ENCODE measurements at regions not wholly inside any gene's neighbourhood (a gene's known extent, or its start where the extent isn't known, plus 50 kb on each side); places are given as distances from the start of the nearest gene placed in this dataset.
A peak's percentile ranks its signal among the peaks of the same experiment; 100 is the strongest.

- TF ChIP-seq ELK1 (IDR thresholded peaks at IDR 0.05; ENCODE audit: low read depth, low read length) (no peak), CEBPB (IDR thresholded peaks at IDR 0.05; ENCODE audit: borderline replicate concordance in 1 of 2, low read depth in 2 of 2, low read length in 2 of 2) (no peak), SREBF2 (IDR thresholded peaks at IDR 0.05; ENCODE audit: low read length) (no peak), NR2C2 (IDR thresholded peaks at IDR 0.05; ENCODE audit: borderline replicate concordance, control insufficient read depth, insufficient read length, low read depth) (no peak), MTA2 (IDR thresholded peaks at IDR 0.05; ENCODE audit: low read depth) (no peak)
Measured at GRCh38 chr7:35362341-35362740, 108.4 kb upstream of the TBX20 start (continued).

DNA sequence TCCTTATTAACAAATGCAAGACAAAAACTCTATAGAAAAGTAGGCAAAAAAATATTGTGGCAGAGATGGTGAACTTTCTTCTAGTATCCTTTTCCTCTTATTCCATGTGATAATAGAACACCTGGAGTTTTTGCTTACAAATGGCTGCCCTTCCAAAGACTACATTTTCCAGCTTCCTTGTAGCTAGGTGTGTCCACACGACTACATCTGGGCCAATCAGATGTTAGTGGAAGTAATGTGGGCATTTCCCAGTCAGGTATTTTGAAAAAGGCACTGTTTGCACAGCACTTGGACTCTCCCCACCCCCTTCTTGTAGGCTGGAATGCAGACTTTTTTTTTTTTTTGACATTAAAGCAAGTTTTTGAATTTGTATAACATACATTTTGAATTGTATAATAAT lies 105.5 kb upstream of the TBX20 start:
- Histone ChIP-seq H3K79me2 (ENCODE audit: control insufficient read depth, insufficient read depth, low read length) (no peaks in the 10 kb centered on the region), H3K27ac (ENCODE audit: control insufficient read depth, insufficient read depth) (no peak overlapping the region), H4K20me1 (ENCODE audit: control insufficient read depth, insufficient read depth) (no peaks in the 10 kb centered on the region), H3K36me3 (ENCODE audit: control insufficient read depth in 2 of 2, insufficient read depth in 2 of 2, low read length in 1 of 2) (no peaks in the 10 kb centered on the region), H3K4me3 (no peak overlapping the region), H3K9me3 (replicated peaks; ENCODE audit: control insufficient read depth, insufficient read depth, low read length) (no peaks in the 10 kb centered on the region), H3K9ac (ENCODE audit: control insufficient read depth, insufficient read depth, low read length) (no peak overlapping the region), H3K4me2 (ENCODE audit: control insufficient read depth, insufficient read depth) (no peak overlapping the region), H3K4me1 (ENCODE audit: control insufficient read depth, insufficient read depth, low read length) (no peaks in the 10 kb centered on the region), H3K27me3 (replicated peaks in 1 of 2; ENCODE audit: control insufficient read depth in 2 of 2, insufficient read depth in 2 of 2, low read length in 1 of 2) (peaks cover 0 to 3% of the 10 kb centered on the region in 2 experiments; a peak in 1 of 4 replicates), H2AFZ (ENCODE audit: control insufficient read depth, low read depth, low read length) (no peak overlapping the region)
- DNase-seq (ENCODE audit: low read depth, low spot score) (no peak), ATAC-seq (no peak), FAIRE-seq (no peak)
- in situ Hi-C loops (cut with MboI): no loop called here
- intact Hi-C loops (cut with micrococcal nuclease; ENCODE audit: unreplicated experiment): no loop called here
- no peak for TF ChIP-seq NR2F1 (conservative IDR thresholded peaks at IDR 0.05)
- TF ChIP-seq SUZ12 (IDR thresholded peaks at IDR 0.05; ENCODE audit: unreplicated experiment): no peak
- TF ChIP-seq NFYB (IDR thresholded peaks at IDR 0.05; ENCODE audit: insufficient read depth, low read depth, low read length): 0 out of 2 replicates have a peak, but pooled peaks have one; percentile 43
- TF ChIP-seq, protein P1, sequence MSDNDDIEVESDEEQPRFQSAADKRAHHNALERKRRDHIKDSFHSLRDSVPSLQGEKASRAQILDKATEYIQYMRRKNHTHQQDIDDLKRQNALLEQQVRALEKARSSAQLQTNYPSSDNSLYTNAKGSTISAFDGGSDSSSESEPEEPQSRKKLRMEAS (IDR thresholded peaks at IDR 0.05; ENCODE audit: low read depth, low read length): no peak
- ChIA-PET RAD21 (ENCODE audit: unreplicated experiment) (no interaction called here), SMC1A (ENCODE audit: uncharacterized antibody, unreplicated experiment) (no interaction called here), POLR2A (no interaction called here), CTCF (no interaction called here)
- no TSS peak for BruUV-seq (replicated peaks)
- 0% methylated on average over 1 of the region's 1 CpG for WGBS (ENCODE audit: insufficient coverage, insufficient replicate concordance, low lambda C conversion rate, missing lambda C conversion rate)

Data from GM12878 (cell line).